ENCODE measurements at regions not wholly inside any gene's neighbourhood (a gene's known extent, or its start where the extent isn't known, plus 50 kb on each side); places are given as distances from the start of the nearest gene placed in this dataset.

- DNase-seq = no peak
- Histone ChIP-seq H3K9me3 (peaks cover 0 to 5% (median 2%) of the 10 kb centered on the region in 4 donors), H3K27ac (no peak overlapping the region), H3K4me1 (no peaks in the 10 kb centered on the region), H3K36me3 (no peaks in the 10 kb centered on the region), H3K4me3 (no peak overlapping the region), H3K27me3 (no peaks in the 10 kb centered on the region)
- no peak for TF ChIP-seq POLR2A (IDR thresholded peaks at IDR 0.05)
- TF ChIP-seq CTCF (IDR thresholded peaks at IDR 0.05) = no peak
- no peak for TF ChIP-seq POLR2AphosphoS5 (IDR thresholded peaks at IDR 0.05)
- TF ChIP-seq EP300 (IDR thresholded peaks at IDR 0.05) = no peak
- intact Hi-C loops (cut with DNase I; ENCODE audit: low total_unique reads) = no loop called here
- 83 to 97% (median 90%) methylated on average over 1 of the region's 1 CpG for WGBS, 5 donors
Measured at GRCh38 chr4:136465691-136466090, 1066.6 kb downstream of the PCDH18 start.

DNA sequence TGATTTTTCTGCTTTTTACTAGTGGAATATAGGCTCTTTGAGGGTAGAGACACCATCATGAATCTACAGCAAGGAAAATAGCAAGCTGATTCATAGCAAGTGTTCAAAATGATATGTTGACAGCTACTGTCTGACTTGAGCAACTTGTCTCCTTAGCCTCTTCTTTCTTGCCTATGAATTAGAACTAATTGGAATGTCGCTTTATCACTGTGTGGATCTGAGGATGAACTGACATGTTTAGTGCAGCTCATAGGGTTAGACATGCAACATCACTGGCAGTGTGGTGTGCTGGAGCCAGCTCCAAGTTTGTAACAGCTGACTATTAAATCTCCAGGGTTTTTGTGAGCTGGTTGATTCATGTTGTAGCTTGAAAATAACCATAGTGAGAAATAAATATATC is 1068.4 kb downstream of the PCDH18 start:
- intact Hi-C loops (cut with DNase I; ENCODE audit: low total_unique reads) = no loop called here
- H3K27ac ChIP-seq = no peak overlapping the region
- peaks cover 0 to 5% (median 2%) of the 10 kb centered on the region in 4 donors for H3K9me3 ChIP-seq
- no peaks in the 10 kb centered on the region for H3K36me3 ChIP-seq
- H3K4me3 ChIP-seq = no peak overlapping the region
- 72 to 96% (median 91%) methylated on average over 1 of the region's 1 CpG for whole genome bisulfite sequencing, 5 donors
- TF ChIP-seq EP300 (IDR thresholded peaks at IDR 0.05) (no peak), POLR2A (IDR thresholded peaks at IDR 0.05) (no peak), CTCF (IDR thresholded peaks at IDR 0.05) (no peak), POLR2AphosphoS5 (IDR thresholded peaks at IDR 0.05) (no peak)
- DNase-seq = no peak
- no peaks in the 10 kb centered on the region for H3K4me1 ChIP-seq
- H3K27me3 ChIP-seq = no peaks in the 10 kb centered on the region

DNA sequence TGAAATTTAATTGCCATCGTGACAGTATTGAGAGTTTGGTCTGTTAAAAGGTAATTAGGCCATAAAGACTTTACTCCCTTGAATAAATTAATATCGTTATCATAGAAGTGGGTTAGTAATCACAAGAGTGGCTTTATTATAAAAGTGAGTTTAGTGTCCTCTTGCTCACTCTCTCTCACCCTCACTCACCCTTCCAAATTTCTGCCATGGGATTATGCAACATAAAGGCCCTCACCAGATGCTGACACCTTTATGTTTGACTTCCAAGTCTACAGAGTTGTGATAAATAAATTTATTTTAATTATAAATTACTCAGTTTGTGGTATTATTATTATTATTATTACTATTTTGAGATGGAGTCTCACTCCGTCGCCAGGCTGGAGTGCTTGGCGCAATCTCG is 1070.8 kb downstream of the PCDH18 start:
- TF ChIP-seq CTCF (IDR thresholded peaks at IDR 0.05) = no peak
- intact Hi-C loops (cut with DNase I; ENCODE audit: low total_unique reads) = no loop called here
- 88 to 96% (median 92%) methylated on average over 6 of the region's 6 CpGs for WGBS, 5 donors
- no peak overlapping the region for H3K4me3 ChIP-seq
- no peaks in the 10 kb centered on the region for H3K27me3 ChIP-seq
- DNase-seq = no peak
- H3K27ac ChIP-seq = no peak overlapping the region
- H3K36me3 ChIP-seq = no peaks in the 10 kb centered on the region
- H3K4me1 ChIP-seq = no peaks in the 10 kb centered on the region
- no peaks in the 10 kb centered on the region for H3K9me3 ChIP-seq

GRCh38 chr4:136458326-136458725 is 1074.0 kb downstream of the PCDH18 start:
- Histone ChIP-seq H3K4me3 (no peak overlapping the region), H3K36me3 (no peaks in the 10 kb centered on the region), H3K4me1 (no peaks in the 10 kb centered on the region), H3K27ac (no peak overlapping the region), H3K27me3 (no peaks in the 10 kb centered on the region), H3K9me3 (no peaks in the 10 kb centered on the region)
- intact Hi-C loops (cut with DNase I; ENCODE audit: low total_unique reads) = no loop called here
- 86 to 100% (median 92%) methylated on average over 3 to 4 of the region's 4 CpGs for WGBS, 5 donors
- DNase-seq = no peak
- TF ChIP-seq POLR2A (IDR thresholded peaks at IDR 0.05) (no peak), POLR2AphosphoS5 (IDR thresholded peaks at IDR 0.05) (no peak), EP300 (IDR thresholded peaks at IDR 0.05) (no peak), CTCF (IDR thresholded peaks at IDR 0.05) (no peak)

- Histone ChIP-seq H3K9me3 (no peaks in the 10 kb centered on the region), H3K27ac (no peak overlapping the region), H3K27me3 (no peaks in the 10 kb centered on the region), H3K4me3 (no peak overlapping the region), H3K36me3 (no peaks in the 10 kb centered on the region), H3K4me1 (no peaks in the 10 kb centered on the region)
- WGBS, 5 donors = 74 to 87% (median 83%) methylated on average over 4 to 5 of the region's 5 CpGs
- intact Hi-C loops (cut with DNase I; ENCODE audit: low total_unique reads) = no loop called here
- TF ChIP-seq CTCF (IDR thresholded peaks at IDR 0.05) (no peak), POLR2A (IDR thresholded peaks at IDR 0.05) (no peak), EP300 (IDR thresholded peaks at IDR 0.05) (no peak)
- no peak for DNase-seq
Measured at GRCh38 chr4:136457577-136457976, 1074.7 kb downstream of the PCDH18 start.

Measured in stomach (tissue), 8 donors.